Spleen (tissue), 7 donors: ENCODE measurements at regions not wholly inside any gene's neighbourhood (a gene's known extent, or its start where the extent isn't known, plus 50 kb on each side); places are given as distances from the start of the nearest gene placed in this dataset.
"Not testable (repeated sequence)": the region's sequence is repeated elsewhere in the genome, so short reads cannot be mapped to it uniquely, and the experiment has no call there.

Experiments
- POLR2A ChIP-seq, 3 donors: fragments of 450-650 bp; IDR thresholded peaks; one replicate each; pipeline ENCODE4 v1.5.1; 2017; ENCODE audit warnings: antibody characterized with exemption in 3 of 3, mild to moderate bottlenecking in 1 of 3
- POLR2AphosphoS5 ChIP-seq, 3 donors: sonication (generic); formaldehyde crosslinking; IDR thresholded peaks; one replicate each; pipeline ENCODE4 v1.5.1; 2017; ENCODE audit warnings: antibody characterized with exemption in 3 of 3
- TF ChIP-seq, protein P1 (sequence below), 11 experiments: fragments of 200-600 bp in 7 of 11; fragments of 450-650 bp in 4 of 11; sonication (generic) in 4 of 11; IDR thresholded peaks in 8 of 11; conservative IDR thresholded peaks in 3 of 11; 1 replicate in 7 of 11; 2 replicates in 4 of 11; pipeline versions ENCODE4 v1.4.0 to v1.8.0; 2016 to 2021; ENCODE audit warnings: antibody characterized with exemption in 11 of 11, inconsistent platforms in 4 of 11, mild to moderate bottlenecking in 1 of 11
- donor health status: DM: no; HTN: no; CAD: no; lungs with moderate emphysema.
- donor health status: DM: no; HTN: no; CAD: no.
- donor health status: DM: no; HTN: no; CAD: no.

DNA sequence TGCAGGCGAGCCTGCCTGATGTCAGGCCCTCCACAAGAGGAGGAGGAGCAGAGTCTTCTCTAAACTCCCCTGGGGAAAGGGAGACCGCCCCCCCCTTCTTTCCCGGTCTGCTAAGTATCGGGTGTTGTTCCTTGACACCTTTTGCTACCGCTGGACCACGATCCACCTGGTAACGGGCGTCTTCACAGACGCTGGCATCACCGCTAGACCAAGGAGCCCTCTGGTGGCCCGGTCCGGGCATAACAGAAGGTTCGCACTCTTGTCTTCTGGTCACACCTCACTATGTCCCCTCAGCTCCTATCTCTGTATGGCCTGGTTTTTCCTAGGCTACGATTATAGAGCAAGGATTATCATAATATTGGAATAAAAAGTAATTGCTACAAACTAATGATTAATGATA is 86.0 kb upstream of the TNK2 start:
- TF ChIP-seq, protein P1, sequence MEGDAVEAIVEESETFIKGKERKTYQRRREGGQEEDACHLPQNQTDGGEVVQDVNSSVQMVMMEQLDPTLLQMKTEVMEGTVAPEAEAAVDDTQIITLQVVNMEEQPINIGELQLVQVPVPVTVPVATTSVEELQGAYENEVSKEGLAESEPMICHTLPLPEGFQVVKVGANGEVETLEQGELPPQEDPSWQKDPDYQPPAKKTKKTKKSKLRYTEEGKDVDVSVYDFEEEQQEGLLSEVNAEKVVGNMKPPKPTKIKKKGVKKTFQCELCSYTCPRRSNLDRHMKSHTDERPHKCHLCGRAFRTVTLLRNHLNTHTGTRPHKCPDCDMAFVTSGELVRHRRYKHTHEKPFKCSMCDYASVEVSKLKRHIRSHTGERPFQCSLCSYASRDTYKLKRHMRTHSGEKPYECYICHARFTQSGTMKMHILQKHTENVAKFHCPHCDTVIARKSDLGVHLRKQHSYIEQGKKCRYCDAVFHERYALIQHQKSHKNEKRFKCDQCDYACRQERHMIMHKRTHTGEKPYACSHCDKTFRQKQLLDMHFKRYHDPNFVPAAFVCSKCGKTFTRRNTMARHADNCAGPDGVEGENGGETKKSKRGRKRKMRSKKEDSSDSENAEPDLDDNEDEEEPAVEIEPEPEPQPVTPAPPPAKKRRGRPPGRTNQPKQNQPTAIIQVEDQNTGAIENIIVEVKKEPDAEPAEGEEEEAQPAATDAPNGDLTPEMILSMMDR (IDR thresholded peaks at IDR 0.05 in 8 of 11, conservative IDR thresholded peaks at IDR 0.05 in 3 of 11): peak in 4 of 11 experiments; percentile 18 to 67 (median 50)
- not testable (repeated sequence) for TF ChIP-seq POLR2A, POLR2AphosphoS5 (IDR thresholded peaks at IDR 0.05)
